HG02763 (cell line): ENCODE measurements at regions not wholly inside any gene's neighbourhood (a gene's known extent, or its start where the extent isn't known, plus 50 kb on each side); places are given as distances from the start of the nearest gene placed in this dataset.
"Not testable (repeated sequence)": the region's sequence is repeated elsewhere in the genome, so short reads cannot be mapped to it uniquely, and the experiment has no call there.

Experiments used
- ATAC-seq: cut with Tn5 transposase; IDR thresholded peaks from one replicate; pipeline ENCODE4 v1.9.1; 2021; ENCODE audit warnings: mild to moderate bottlenecking, moderate library complexity; ENCODE audit not compliant: unreplicated experiment

GRCh38 chrX:109184506-109185139 lies 297.3 kb downstream of the GUCY2F start:
- ATAC-seq, result peak; percentile 39

- no peak for ATAC-seq
Observed at GRCh38 chrX:109172091-109172602, 309.7 kb downstream of the GUCY2F start.

- ATAC-seq, result no peak
Observed at GRCh38 chrX:109155161-109155560, 326.7 kb downstream of the GUCY2F start.

DNA sequence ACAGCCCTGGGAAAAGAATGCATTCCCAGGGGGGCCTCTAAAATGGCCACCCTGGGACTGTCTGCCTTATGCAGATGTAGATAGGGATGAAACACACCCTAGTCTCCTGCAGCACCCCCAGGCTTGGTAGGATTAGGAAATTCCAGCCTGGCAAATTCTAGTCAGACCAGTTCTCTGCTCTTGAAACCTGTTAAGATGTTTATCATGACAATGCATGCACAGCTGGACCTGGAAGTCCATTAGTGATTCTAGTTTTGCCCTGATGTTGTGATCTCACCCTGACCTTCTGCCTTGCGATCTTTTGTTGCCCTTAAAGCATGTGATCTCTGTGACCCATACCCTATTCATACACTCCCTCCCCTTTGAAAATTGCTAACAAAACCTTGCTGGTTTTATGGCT lies 337.7 kb downstream of the GUCY2F start:
- ATAC-seq, result not testable (repeated sequence)

DNA sequence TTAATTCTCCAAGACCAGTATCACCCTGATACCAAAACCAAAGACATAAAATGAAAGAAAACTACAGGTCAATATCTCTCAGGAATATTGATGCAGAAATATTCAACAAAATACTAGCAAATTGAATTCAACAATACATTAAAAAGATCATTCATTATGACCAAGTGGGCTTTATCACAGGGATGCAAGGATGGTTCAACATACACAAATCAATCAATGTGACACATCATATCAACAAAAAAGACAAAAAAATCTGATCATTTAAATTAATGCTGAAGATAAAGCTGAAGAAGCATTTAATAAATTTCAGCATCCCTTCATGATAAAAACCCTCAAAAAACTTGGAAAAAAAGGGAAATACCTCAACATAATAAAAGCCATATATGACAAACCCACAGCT lies 341.4 kb downstream of the GUCY2F start:
- ATAC-seq, result no peak

- no peak for ATAC-seq
Observed at GRCh38 chrX:109134777-109135176, 347.1 kb downstream of the GUCY2F start.

DNA sequence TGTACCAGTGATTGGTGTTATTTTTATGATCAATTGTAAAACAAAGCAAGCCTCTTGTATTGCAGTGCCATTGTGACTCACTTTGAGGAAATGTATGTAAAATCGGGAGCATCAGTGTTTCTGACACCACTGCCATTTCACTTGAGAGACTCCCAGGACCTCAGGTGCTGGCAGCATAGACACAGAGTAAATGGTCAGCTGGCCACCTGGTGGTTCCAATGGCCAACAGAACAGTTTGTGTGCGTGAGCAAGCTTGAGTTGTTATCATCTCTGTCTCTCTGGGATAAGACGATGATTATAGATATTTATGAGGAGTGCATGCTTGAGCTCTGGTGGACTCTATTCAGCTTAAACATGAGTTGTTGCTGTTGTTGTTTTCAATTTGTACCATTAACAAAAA lies 356.6 kb downstream of the GUCY2F start:
- no peak for ATAC-seq

DNA sequence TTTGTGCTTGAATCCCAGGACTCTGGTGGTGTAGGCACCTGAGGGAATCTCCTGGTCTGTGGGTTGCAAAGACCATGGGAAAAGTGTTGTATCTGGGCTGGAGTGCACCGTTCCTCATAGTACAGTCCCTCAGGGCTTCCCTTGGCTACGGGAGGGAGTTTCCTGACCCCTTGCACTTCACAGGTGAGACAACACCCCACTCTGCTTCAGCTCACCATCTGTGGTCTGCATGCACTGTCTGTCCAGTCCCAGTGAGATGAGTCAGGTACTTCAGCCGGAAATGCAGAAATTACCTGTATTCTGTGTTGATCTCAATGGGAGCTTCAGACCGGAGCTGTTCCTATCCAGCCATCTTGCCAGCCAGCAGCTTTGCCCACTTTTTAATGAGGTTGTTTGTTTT lies 353.0 kb upstream of the IRS4 start:
- ATAC-seq, result no peak

- ATAC-seq, result no peak
Observed at GRCh38 chrX:109077788-109078187, 341.4 kb upstream of the IRS4 start.

DNA sequence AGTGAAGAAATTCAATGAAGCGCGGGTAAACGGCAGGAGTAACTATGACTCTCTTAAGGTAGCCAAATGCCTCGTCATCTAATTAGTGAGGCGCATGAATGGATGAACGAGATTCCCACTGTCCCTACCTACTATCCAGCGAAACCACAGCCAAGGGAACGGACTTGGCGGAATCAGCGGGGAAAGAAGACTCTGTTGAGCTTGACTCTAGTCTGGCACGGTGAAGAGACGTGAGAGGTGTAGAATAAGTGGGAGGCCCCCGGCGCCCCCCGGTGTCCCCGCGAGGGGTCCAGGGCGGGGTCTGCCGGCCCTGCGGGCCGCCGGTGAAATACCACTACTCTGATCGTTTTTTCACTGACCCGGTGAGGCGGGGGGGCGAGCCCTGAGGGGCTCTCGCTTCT lies 317.8 kb upstream of the IRS4 start:
- not testable (repeated sequence) for ATAC-seq

- ATAC-seq, result no peak
Observed at GRCh38 chrX:109049903-109050302, 313.5 kb upstream of the IRS4 start.

GRCh38 chrX:109049416-109049815 lies 313.1 kb upstream of the IRS4 start:
- ATAC-seq, result no peak

DNA sequence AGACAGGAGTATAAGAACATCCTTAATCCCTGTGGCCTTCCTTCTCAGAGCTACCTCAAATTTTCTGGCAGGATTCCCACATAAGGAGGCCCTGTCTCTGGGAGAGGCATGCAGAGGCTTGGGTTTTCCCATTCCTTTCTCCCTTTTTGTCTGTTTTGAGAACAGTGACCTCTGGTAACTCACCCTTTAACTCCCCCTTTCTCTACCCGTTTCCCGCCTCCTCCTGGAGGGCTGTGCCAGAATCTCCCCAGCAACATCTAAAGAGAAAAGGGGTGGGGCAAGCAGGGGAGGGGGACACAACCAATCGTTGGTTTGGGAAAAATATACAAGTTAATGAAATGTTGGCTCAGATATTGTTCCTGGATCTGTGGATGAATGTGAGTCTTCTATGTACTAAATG lies 303.7 kb upstream of the IRS4 start:
- no peak for ATAC-seq

DNA sequence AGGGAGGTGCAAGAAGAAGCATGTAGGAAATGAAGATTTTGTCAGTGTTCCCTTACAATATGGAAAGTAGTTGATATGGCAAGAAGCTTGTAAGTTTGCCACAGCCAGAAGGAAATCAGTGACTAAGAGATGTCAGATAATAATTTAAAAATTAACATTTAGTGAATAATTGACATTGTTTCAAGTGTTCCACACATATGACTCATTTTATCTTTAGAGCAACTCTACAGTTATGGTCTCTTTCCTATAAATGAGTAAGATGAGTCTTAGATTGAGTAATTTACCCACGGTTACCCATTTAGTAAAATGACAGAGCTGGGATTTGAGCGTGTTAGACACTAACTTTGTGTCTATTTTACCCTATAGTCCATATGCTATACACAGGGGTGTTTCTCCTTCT lies 300.3 kb upstream of the IRS4 start:
- peak; percentile 60 for ATAC-seq

GRCh38 chrX:108993909-108994308 lies 257.5 kb upstream of the IRS4 start:
- no peak for ATAC-seq

- not testable (repeated sequence) for ATAC-seq
Observed at GRCh38 chrX:108972899-108973298, 236.5 kb upstream of the IRS4 start.

DNA sequence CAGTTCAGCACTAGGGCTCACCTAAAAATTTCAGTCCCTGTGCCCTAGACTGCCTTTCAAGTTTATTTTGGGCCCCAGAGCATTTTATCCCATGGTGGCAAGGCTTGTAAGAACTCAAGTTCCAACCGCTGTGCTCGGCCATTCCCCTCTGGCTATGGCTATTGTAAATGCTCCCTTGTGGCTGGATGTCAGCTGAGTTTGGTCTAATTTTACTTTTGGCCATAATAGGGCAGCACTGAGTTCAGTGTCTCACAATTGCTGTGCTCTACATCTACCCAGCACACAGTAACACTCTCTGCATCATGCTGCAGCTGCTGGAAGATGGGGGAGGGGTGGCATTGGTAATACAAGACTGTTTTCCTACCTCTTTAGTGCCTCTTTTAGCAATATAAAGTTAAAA lies 210.8 kb upstream of the IRS4 start:
- ATAC-seq, result no peak

GRCh38 chrX:108946531-108946930 lies 210.2 kb upstream of the IRS4 start:
- no peak for ATAC-seq

GRCh38 chrX:108945883-108946523 lies 209.6 kb upstream of the IRS4 start:
- ATAC-seq, result no peak

- no peak for ATAC-seq
Observed at GRCh38 chrX:108914791-108915190, 178.4 kb upstream of the IRS4 start.

- not testable (repeated sequence) for ATAC-seq
Observed at GRCh38 chrX:108903831-108904230, 167.5 kb upstream of the IRS4 start.

- no peak for ATAC-seq
Observed at GRCh38 chrX:108900333-108900732, 164.0 kb upstream of the IRS4 start.

DNA sequence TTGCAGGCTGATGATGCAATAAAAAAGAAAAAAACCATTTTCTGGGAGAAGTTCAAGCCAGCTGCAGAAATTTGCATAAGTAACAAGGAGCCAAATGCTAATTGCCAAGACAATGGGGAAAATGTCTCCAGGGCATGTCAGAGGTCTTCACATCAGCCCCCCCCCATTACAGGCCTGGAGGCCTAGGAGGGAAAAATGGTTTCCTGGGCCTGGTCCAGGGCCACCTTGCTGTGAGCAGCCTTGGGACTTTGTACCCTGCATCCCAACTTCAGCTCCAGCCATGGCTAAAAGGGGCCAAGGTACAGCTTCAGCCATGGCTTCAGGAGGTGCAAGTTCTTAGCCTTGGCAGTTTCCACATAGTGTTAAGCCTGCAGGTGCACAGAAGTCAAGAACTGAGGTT lies 160.0 kb upstream of the IRS4 start:
- not testable (repeated sequence) for ATAC-seq
